ENCODE measurements at regions not wholly inside any gene's neighbourhood (a gene's known extent, or its start where the extent isn't known, plus 50 kb on each side); places are given as distances from the start of the nearest gene placed in this dataset.

- TF ChIP-seq POLR2A (IDR thresholded peaks at IDR 0.05) (no peak), CTCF (IDR thresholded peaks at IDR 0.05 in 8 of 11, conservative IDR thresholded peaks at IDR 0.05 in 3 of 11) (no peak)
These were observed 96.8 kb upstream of the PJA2 start for GRCh38 chr5:109506556-109506955.

Measured in spleen (tissue), 7 donors.